GM21529 (cell line): ENCODE measurements at regions not wholly inside any gene's neighbourhood (a gene's known extent, or its start where the extent isn't known, plus 50 kb on each side); places are given as distances from the start of the nearest gene placed in this dataset.

ENCODE experiments used
- ATAC-seq: cut with Tn5 transposase; IDR thresholded peaks from one replicate; pipeline ENCODE4 v1.9.1; 2021; ENCODE audit not compliant: unreplicated experiment

- ATAC-seq: no peak
These were observed 362.5 kb upstream of the CHRM3 start for GRCh38 chr1:239023732-239024360.

- no peak for ATAC-seq
These were observed 370.0 kb upstream of the CHRM3 start for GRCh38 chr1:239016337-239016736.

- ATAC-seq: no peak
These were observed 375.0 kb upstream of the CHRM3 start for GRCh38 chr1:239011382-239011781.

GRCh38 chr1:239008568-239008967 is 377.8 kb upstream of the CHRM3 start:
- ATAC-seq: no peak

GRCh38 chr1:239006276-239006675 is 380.1 kb upstream of the CHRM3 start:
- ATAC-seq: no peak

GRCh38 chr1:238999944-239000343 is 386.4 kb upstream of the CHRM3 start:
- no peak for ATAC-seq

- ATAC-seq: no peak
These were observed 387.8 kb upstream of the CHRM3 start for GRCh38 chr1:238998577-238998976.

- ATAC-seq: no peak
These were observed 394.4 kb upstream of the CHRM3 start for GRCh38 chr1:238991765-238992495.

GRCh38 chr1:238985312-238985711 is 401.1 kb upstream of the CHRM3 start:
- no peak for ATAC-seq

- no peak for ATAC-seq
These were observed 403.6 kb upstream of the CHRM3 start for GRCh38 chr1:238982736-238983135.

- ATAC-seq: no peak
These were observed 404.9 kb upstream of the CHRM3 start for GRCh38 chr1:238981317-238981933.

- ATAC-seq: no peak
These were observed 406.3 kb upstream of the CHRM3 start for GRCh38 chr1:238980053-238980452.

GRCh38 chr1:238964631-238965030 is 421.7 kb upstream of the CHRM3 start:
- no peak for ATAC-seq

- no peak for ATAC-seq
These were observed 423.4 kb upstream of the CHRM3 start for GRCh38 chr1:238962941-238963340.

- no peak for ATAC-seq
These were observed 424.6 kb upstream of the CHRM3 start for GRCh38 chr1:238961790-238962189.

- no peak for ATAC-seq
These were observed 426.3 kb upstream of the CHRM3 start for GRCh38 chr1:238960071-238960470.

GRCh38 chr1:238955934-238956333 is 430.4 kb upstream of the CHRM3 start:
- no peak for ATAC-seq

GRCh38 chr1:238954865-238955264 is 431.5 kb upstream of the CHRM3 start:
- ATAC-seq: no peak

GRCh38 chr1:238953448-238954010 is 432.8 kb upstream of the CHRM3 start:
- no peak for ATAC-seq

- no peak for ATAC-seq
These were observed 434.6 kb upstream of the CHRM3 start for GRCh38 chr1:238951809-238952208.

GRCh38 chr1:238950784-238951183 is 435.6 kb upstream of the CHRM3 start:
- no peak for ATAC-seq

- no peak for ATAC-seq
These were observed 436.4 kb upstream of the CHRM3 start for GRCh38 chr1:238950017-238950416.
